HepG2 (cell line): ENCODE measurements at regions not wholly inside any gene's neighbourhood (a gene's known extent, or its start where the extent isn't known, plus 50 kb on each side); places are given as distances from the start of the nearest gene placed in this dataset.

Experiments
- ATAC-seq: fragments of 200-7000 bp; cut with Tn5 transposase; 3 replicates; pipeline ENCODE4 v1.9.1; 2020; ENCODE audit warnings: mild to moderate bottlenecking, moderate library complexity
- BruUV-seq: library from RNA; stranded (reverse); fragments of 400-500 nt; replicated peaks from 2 replicates; lab custom pipeline; 2021; lab: Mats Ljungman, UMichigan
- CTCF ChIA-PET: fragments of 300-600 bp; formaldehyde crosslinking; extraction: SDS; loops from one replicate; lab custom pipeline; 2021; ENCODE audit warnings: low total read pairs, inconsistent platforms, low intra/inter-chr PET ratio; lab: Yijun Ruan, JAX
- POLR2A ChIA-PET: fragments of 350-600 bp; sonication (Branson Sonifier 250); formaldehyde crosslinking; loops from one replicate; lab custom pipeline; 2020; ENCODE audit warnings: antibody characterized with exemption, inconsistent platforms; lab: Yijun Ruan, JAX
- DNase-seq: peaks from one replicate; pipeline ENCODE4 v3.0.0-alpha.2; 2015; ENCODE audit warnings: low spot score
- FAIRE-seq: peaks from 3 replicates; lab custom pipeline; 2011; peaks lifted over from hg19 to GRCh38; lab: Jason Lieb, UNC
- H2AFZ ChIP-seq: one replicate; pipeline ENCODE4 v1.6.1; 2011; ENCODE audit warnings: low read length, inconsistent platforms
- H3K27ac ChIP-seq: fragments of 300-600 bp; 3 replicates; pipeline ENCODE4 v1.8.0; 2011; ENCODE audit warnings: mixed run types, mild to moderate bottlenecking, mixed read lengths, low read length, inconsistent platforms; ENCODE audit not compliant: insufficient read depth; ENCODE audit errors: extremely low read length
- H3K27me3 ChIP-seq, 2 experiments: fragments of 200-600 bp in 1 of 2; 2 replicates in 1 of 2; 3 replicates in 1 of 2; pipeline versions ENCODE4 v1.6.0 to v1.8.0; 2011; ENCODE audit warnings: low read length in 2 of 2, mild to moderate bottlenecking in 2 of 2, moderate library complexity in 2 of 2, inconsistent platforms in 1 of 2; ENCODE audit not compliant: insufficient read depth in 2 of 2, control insufficient read depth in 1 of 2
- H3K36me3 ChIP-seq, 2 experiments: fragments of 200-600 bp in 1 of 2; replicated peaks in 1 of 2; 2 replicates in 1 of 2; 3 replicates in 1 of 2; pipeline versions ENCODE4 v1.5.1 to v1.8.0; 2011; ENCODE audit warnings: low read length in 2 of 2, inconsistent platforms in 1 of 2; ENCODE audit not compliant: insufficient read depth in 2 of 2, control insufficient read depth in 1 of 2
- H3K4me1 ChIP-seq: 2 replicates; pipeline ENCODE4 v1.5.1; 2012; ENCODE audit warnings: low read length, inconsistent platforms; ENCODE audit not compliant: insufficient read depth
- H3K4me2 ChIP-seq: 2 replicates; pipeline ENCODE4 v1.6.0; 2011; ENCODE audit warnings: low read depth, low read length, inconsistent platforms
- H3K4me3 ChIP-seq, 3 experiments: fragments of 200-600 bp in 1 of 3; sonication (generic), shearing (Covaris generic) in 1 of 3; replicated peaks in 1 of 3; 2 replicates each; pipeline ENCODE4 v1.5.1; 2011 to 2016; ENCODE audit warnings: low read length in 3 of 3, inconsistent platforms in 2 of 3, low read depth in 2 of 3, mild to moderate bottlenecking in 2 of 3, control low read depth in 1 of 3, mixed read lengths in 1 of 3; ENCODE audit not compliant: insufficient read depth in 1 of 3
- H3K79me2 ChIP-seq: one replicate; pipeline ENCODE4 v1.6.1; 2011; ENCODE audit warnings: low read length, inconsistent platforms; ENCODE audit not compliant: insufficient read depth
- H3K9ac ChIP-seq: 2 replicates; pipeline ENCODE4 v1.6.0; 2011; ENCODE audit warnings: mild to moderate bottlenecking, low read depth, low read length, inconsistent platforms; ENCODE audit not compliant: insufficient read depth
- H3K9me3 ChIP-seq: 2 replicates; pipeline ENCODE4 v1.5.1; 2012; ENCODE audit warnings: mild to moderate bottlenecking, low read length
- H4K20me1 ChIP-seq: 2 replicates; pipeline ENCODE4 v1.6.0; 2011; ENCODE audit warnings: inconsistent platforms, mild to moderate bottlenecking, low read length, moderate library complexity; ENCODE audit not compliant: insufficient read depth
- ADNP ChIP-seq: sonication (generic); formaldehyde crosslinking; IDR thresholded peaks from 2 replicates; pipeline ENCODE4 v1.4.0; 2020; ENCODE audit warnings: missing genetic modification reagents
- HNF1A ChIP-seq, 2 experiments: sonication (generic) in 1 of 2; formaldehyde crosslinking in 1 of 2; IDR thresholded peaks; 2 replicates each; pipeline versions ENCODE4 v1.4.0 to v1.6.1; 2016 to 2020; ENCODE audit warnings: borderline replicate concordance in 1 of 2, low read depth in 1 of 2, mild to moderate bottlenecking in 1 of 2, missing genetic modification reagents in 1 of 2
- HNRNPL ChIP-seq: fragments of 200-400 bp; formaldehyde crosslinking; IDR thresholded peaks from 2 replicates; pipeline ENCODE4 v1.6.1; 2017; ENCODE audit warnings: mild to moderate bottlenecking, low read depth, low read length
- SYNCRIP ChIP-seq: fragments of 200-400 bp; formaldehyde crosslinking; IDR thresholded peaks from 2 replicates; pipeline ENCODE4 v1.6.1; 2018; ENCODE audit warnings: mild to moderate bottlenecking, low read depth, low read length; ENCODE audit not compliant: insufficient read depth
- TFAP4 ChIP-seq: sonication (generic); IDR thresholded peaks from 2 replicates; pipeline ENCODE4 v1.6.1; 2016; ENCODE audit warnings: low read depth, borderline replicate concordance
- YEATS2 ChIP-seq: sonication (generic); formaldehyde crosslinking; IDR thresholded peaks from 2 replicates; pipeline ENCODE4 v1.4.0; 2020; ENCODE audit warnings: missing genetic modification reagents, borderline replicate concordance
- ZNF124 ChIP-seq: sonication (generic); formaldehyde crosslinking; IDR thresholded peaks from 2 replicates; pipeline ENCODE4 v1.4.0; 2020; ENCODE audit warnings: missing genetic modification reagents
- ZNF33A ChIP-seq: sonication (generic); formaldehyde crosslinking; IDR thresholded peaks from 2 replicates; pipeline ENCODE4 v1.5.1; 2020; ENCODE audit warnings: missing genetic modification reagents, mild to moderate bottlenecking, moderate library complexity, borderline replicate concordance
- ZSCAN31 ChIP-seq: sonication (generic); formaldehyde crosslinking; IDR thresholded peaks from 2 replicates; pipeline ENCODE4 v1.5.0; 2020; ENCODE audit warnings: low read depth, mild to moderate bottlenecking, missing genetic modification reagents
- WGBS: methylation state at CpG from one replicate; pipeline ENCODE4 v1.1.6; 2017; ENCODE audit warnings: low lambda C conversion rate; 5-methylcytosine and 5-hydroxymethylcytosine counted together
- in situ Hi-C: cut with HindIII; loops from 2 replicates; pipeline ENCODE4 v1.10.0; 2017; ENCODE audit warnings: low pct_unique_long_range_greater_than_20kb; ENCODE audit not compliant: extremely low pct_ligation_motif_present
- intact Hi-C: fragments of 100-400 bp; cut with micrococcal nuclease; formaldehyde crosslinking; loops from one replicate; pipeline ENCODE4 v1.10.0; 2022; ENCODE audit not compliant: unreplicated experiment
- TF ChIP-seq, protein P1 (sequence below): sonication (generic); formaldehyde crosslinking; IDR thresholded peaks from 2 replicates; pipeline ENCODE4 v1.9.0; 2021; ENCODE audit warnings: missing genetic modification reagents, mild to moderate bottlenecking, borderline replicate concordance
- TF ChIP-seq, protein P2 (sequence below): IDR thresholded peaks from 2 replicates; pipeline ENCODE4 v1.6.1; 2018; ENCODE audit warnings: missing genetic modification reagents, mild to moderate bottlenecking, missing compliant biosample characterization

GRCh38 chr7:52691257-52691656 lies 344.2 kb upstream of the POM121L12 start:
- no TSS peak for BruUV-seq
- Histone ChIP-seq H3K4me1 (no peaks in the 10 kb centered on the region), H3K9ac (no peak overlapping the region), H3K27me3 (no peaks in the 10 kb centered on the region), H3K4me3 (no peak overlapping the region), H3K36me3 (no peaks in the 10 kb centered on the region), H3K79me2 (no peaks in the 10 kb centered on the region), H2AFZ (no peak overlapping the region), H3K9me3 (peaks cover 41% of the 10 kb centered on the region), H4K20me1 (no peaks in the 10 kb centered on the region), H3K27ac (no peak overlapping the region), H3K4me2 (no peak overlapping the region)
- TF ChIP-seq ZNF33A (CRISPR knock-in tag) (no peak), YEATS2 (CRISPR knock-in tag) (no peak), HNRNPL (no peak), ZNF124 (CRISPR knock-in tag) (no peak), HNF1A (IDR thresholded peaks at IDR 0.05; ENCODE audit: low read depth) (no peak), HNF1A (CRISPR knock-in tag; IDR thresholded peaks at IDR 0.05; ENCODE audit: borderline replicate concordance) (no peak), SYNCRIP (no peak), ZSCAN31 (CRISPR knock-in tag) (no peak), TFAP4 (no peak), ADNP (CRISPR knock-in tag) (no peak)
- TF ChIP-seq, protein P1, sequence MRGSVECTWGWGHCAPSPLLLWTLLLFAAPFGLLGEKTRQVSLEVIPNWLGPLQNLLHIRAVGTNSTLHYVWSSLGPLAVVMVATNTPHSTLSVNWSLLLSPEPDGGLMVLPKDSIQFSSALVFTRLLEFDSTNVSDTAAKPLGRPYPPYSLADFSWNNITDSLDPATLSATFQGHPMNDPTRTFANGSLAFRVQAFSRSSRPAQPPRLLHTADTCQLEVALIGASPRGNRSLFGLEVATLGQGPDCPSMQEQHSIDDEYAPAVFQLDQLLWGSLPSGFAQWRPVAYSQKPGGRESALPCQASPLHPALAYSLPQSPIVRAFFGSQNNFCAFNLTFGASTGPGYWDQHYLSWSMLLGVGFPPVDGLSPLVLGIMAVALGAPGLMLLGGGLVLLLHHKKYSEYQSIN (CRISPR knock-in tag) = no peak
- TF ChIP-seq, protein P2, sequence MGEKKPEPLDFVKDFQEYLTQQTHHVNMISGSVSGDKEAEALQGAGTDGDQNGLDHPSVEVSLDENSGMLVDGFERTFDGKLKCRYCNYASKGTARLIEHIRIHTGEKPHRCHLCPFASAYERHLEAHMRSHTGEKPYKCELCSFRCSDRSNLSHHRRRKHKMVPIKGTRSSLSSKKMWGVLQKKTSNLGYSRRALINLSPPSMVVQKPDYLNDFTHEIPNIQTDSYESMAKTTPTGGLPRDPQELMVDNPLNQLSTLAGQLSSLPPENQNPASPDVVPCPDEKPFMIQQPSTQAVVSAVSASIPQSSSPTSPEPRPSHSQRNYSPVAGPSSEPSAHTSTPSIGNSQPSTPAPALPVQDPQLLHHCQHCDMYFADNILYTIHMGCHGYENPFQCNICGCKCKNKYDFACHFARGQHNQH = no peak
- in situ Hi-C loops (no loop called here), intact Hi-C loops (no loop called here)
- CTCF ChIA-PET = no interaction called here
- POLR2A ChIA-PET = no interaction called here
- DNase-seq = no peak
- no peak for ATAC-seq
- 0% methylated on average over 1 of the region's 1 CpG for WGBS
- FAIRE-seq = no peak
